Skeletal muscle cell (primary cell): ENCODE measurements at regions not wholly inside any gene's neighbourhood (a gene's known extent, or its start where the extent isn't known, plus 50 kb on each side); places are given as distances from the start of the nearest gene placed in this dataset.

ENCODE experiments used
- DNase-seq: peaks from one replicate; pipeline ENCODE4 v3.0.0-alpha.2; 2010; ENCODE audit warnings: low read depth
- H3K4me3 ChIP-seq: 2 replicates; pipeline ENCODE4 v1.5.1; 2011; ENCODE audit warnings: low read depth, mild to moderate bottlenecking, control low read depth, low read length, moderate library complexity

DNA sequence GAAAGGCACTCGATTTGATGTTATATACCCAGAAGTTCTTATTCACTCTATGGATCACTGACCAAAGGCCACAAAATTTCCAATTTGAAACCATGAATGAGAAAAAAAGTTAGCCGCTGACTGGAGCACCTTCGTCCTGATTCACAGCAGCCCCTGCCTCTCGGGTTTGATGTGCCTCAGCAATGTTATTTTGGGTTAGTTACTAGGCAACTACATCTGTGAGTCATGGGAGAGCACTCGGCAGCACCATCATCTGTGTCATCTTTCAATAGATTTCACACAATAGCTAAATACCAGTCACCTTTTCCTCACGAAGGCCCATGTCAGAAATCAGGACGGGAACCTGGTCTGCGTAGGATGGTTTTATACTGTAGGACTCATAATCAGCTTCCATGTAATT lies 269.2 kb downstream of the ZBBX start:
- no peak overlapping the region for H3K4me3 ChIP-seq
- no peak for DNase-seq

DNA sequence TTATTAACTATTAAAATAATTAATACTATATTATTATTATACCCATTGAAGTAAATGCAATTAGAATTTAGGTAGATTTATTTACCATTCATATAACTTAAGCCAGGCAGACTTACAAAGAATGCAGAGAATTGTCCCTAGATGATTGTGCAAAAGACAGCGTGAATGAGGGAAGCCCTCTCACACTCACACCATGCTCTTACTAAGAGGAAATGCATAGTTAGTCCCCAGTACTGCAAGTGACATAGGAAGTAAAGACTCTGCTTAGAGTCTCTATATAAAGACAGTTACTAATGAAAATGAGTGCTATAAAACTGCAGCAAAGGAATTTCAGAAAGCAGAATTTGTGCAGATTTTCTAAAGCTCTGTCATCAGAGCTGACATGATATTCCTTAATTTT lies 270.4 kb downstream of the ZBBX start:
- no peak overlapping the region for H3K4me3 ChIP-seq
- DNase-seq = no peak

DNA sequence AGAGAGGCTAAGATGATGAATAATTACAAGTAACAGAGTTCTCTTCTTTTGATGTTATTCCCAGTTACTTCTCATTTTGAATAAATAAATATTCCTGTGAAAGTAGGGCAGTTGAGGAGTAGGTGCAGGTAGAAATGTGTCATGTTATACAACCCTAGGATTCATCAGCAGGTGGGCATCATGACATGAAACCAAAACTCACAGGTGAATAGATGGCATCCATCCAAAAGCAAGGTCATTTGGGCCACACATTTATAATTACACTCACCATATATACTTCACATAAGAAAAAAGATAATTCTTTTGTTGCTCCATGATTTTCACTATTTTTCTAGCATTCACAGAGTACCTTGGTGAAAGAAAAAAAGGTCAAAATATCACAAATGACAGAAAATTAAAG lies 273.6 kb downstream of the ZBBX start:
- H3K4me3 ChIP-seq = no peak overlapping the region
- DNase-seq = no peak

DNA sequence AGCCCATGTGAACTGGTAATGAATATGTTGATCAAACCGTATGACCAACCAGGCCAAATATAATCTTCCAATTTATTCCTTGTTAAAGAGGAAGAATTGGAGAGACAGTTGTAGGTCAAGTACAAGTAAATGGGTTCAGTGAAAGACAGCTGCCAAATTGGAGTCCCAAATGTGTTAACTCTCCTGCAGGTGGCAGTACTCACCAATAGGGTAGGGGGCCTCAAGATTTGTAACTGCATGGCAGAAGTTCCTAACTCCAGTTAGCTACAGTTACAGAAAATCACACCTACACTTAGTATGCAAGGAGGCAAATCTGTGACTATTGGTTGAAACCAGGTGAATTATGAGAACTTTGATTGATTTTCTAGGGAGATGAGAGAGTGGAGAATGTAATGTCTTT lies 278.0 kb downstream of the ZBBX start:
- no peak overlapping the region for H3K4me3 ChIP-seq
- DNase-seq = no peak

DNA sequence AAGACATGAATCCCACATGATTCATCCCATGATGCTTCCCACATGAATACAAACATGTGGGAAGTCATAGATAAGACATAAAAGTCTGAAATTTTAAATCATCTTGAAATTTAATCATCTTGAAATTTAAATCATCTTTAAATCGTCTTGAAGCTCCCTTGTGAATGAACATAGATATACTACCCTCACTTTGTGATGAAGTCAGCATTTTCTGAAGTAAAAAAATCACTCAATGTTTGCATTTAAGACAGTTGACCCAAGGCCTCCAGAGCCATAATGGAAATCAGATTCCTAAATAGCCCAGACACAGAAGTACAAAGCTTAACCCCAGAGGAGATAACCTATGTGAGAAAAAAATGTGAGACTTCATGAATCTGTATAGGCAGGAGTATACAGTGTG lies 279.4 kb downstream of the ZBBX start:
- no peak for DNase-seq
- H3K4me3 ChIP-seq = no peak overlapping the region

DNA sequence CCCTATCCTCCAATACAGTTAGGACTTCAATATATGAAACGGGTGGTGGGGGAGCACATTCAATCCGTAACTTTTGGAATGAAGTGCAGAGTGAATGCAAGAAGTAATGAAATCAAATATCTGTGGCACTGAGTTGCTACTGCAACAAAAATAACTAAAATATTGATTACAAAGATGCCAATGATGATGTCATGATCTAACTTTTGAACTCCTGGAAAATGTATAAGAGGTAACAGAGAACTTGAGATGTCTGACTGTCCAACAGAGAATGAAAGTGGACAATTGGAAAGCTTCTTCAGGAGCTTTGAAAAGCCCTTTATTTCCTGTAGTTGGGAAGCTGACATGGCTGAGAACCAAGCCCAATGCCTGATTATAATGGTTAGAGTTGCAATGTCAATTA lies 279.9 kb downstream of the ZBBX start:
- DNase-seq = no peak
- no peak overlapping the region for H3K4me3 ChIP-seq

DNA sequence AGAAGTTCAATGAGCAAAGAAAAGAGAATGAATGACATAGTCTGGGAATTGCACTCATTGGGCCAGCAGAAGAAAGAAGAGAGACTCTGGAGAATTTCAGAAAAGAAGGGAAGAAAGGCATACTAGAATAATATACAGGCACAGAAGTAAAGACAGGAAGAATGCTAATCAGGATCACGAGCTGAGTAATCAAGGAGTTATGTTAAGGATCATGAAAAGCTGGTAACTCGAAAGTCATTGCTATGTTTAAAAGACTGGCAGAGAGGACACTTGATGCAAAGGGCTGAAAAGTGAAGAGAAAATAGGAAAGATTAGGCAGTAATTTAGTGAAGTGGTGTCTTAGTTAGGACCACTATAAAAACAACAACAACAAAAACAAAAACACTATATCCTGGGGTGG lies 284.1 kb downstream of the ZBBX start:
- DNase-seq = no peak
- H3K4me3 ChIP-seq = no peak overlapping the region

DNA sequence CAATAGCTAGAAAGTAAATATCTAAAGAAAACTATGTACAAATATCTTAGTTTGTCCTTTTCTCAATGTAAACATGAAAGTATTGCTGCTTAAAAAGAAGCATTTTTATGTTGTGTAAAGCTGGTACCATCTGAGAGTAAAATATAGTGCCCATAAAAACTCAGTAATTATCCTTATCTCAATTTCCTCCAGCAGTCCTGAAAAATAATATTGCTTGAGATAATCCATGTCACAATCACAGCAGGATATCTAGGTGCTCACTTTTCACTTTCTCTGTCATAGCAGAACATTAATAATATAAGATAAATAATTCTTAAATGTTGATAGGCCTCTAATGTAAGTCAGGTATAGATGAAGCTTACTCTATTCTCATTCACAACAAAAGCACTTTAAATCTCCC lies 285.5 kb downstream of the ZBBX start:
- no peak overlapping the region for H3K4me3 ChIP-seq
- no peak for DNase-seq

DNA sequence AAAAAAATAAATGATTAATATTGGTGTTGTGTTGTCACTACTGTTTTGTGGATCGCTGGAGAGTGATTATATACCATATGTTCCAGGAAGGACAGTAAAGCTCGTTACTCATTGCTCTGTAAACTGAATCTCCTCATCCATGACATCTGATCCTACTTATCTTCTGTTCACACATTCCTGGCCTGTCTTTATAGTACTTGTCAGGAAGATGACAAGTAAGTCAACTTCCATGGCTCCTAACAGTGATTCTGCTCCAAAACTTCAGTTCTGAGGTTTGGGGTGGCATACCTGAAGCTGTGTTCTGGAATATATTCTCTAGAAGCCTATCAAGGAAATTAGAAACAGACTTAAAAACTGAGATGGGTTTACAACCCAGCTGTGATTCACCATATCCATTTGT lies 288.9 kb downstream of the ZBBX start:
- H3K4me3 ChIP-seq = no peak overlapping the region
- no peak for DNase-seq

DNA sequence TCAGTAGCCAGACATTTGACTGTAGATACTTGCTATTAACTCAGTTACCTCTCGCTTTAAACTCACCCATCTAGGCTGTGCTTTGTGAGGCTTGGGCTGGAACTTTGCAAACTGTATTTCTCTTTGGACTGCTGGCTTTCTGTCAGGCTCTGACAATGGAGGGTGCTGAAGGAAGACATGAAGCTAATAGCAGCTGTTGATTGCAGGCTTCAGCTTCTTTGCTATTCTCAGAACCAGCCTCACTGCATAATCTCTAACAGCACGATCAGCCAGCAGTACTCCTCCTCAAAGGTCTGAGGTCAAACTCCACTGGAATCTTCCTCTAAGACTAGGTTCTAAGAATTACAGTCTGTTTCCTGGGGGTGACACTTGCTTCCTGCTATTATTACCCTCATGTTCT lies 295.6 kb downstream of the ZBBX start:
- H3K4me3 ChIP-seq = no peak overlapping the region
- DNase-seq = no peak

DNA sequence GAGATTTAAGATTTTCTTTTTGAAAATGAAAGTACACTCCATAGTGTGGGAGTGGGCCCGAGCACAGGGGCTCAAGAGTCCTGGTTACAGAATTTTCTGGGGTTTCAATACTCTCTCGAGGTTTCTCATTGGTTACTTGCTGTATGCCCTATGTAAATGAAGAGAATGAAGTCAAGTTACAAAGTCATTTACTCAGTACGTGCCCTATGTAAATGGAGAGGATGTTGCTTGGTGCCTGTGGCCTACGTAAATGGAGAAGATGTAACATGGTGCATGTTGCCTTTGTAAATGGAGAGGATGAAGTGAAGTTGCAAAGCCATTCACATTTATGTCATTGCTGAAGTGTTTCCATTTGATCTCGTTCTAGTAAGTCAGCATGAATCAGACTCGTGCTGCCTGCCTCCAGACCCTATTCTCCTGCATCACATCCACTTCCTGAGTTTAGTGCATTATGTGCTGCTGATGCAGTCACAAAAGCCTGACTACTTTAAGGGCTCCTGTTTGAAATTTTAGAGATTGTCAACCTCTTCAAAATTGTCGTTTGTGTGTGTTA lies 302.0 kb downstream of the ZBBX start:
- H3K4me3 ChIP-seq = no peak overlapping the region
- DNase-seq = no peak

DNA sequence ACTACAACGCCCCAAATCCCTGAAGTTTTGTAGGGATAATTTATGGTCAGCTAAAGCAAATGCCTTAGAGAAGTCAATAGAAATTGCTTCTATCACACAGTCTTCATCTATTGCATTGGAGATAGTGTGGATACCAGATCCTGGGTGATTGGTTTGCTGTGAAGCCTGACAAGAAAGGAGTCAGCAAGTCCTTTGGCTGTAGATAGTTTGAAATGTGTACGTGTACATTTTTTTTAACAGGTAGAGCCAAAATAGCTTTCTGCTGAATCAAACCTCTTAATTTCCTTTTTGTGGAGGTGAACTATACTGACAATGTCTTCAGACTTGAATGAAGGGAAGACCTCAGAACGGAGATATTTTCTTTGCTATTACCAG lies 312.3 kb downstream of the ZBBX start:
- DNase-seq = no peak
- H3K4me3 ChIP-seq = no peak overlapping the region

DNA sequence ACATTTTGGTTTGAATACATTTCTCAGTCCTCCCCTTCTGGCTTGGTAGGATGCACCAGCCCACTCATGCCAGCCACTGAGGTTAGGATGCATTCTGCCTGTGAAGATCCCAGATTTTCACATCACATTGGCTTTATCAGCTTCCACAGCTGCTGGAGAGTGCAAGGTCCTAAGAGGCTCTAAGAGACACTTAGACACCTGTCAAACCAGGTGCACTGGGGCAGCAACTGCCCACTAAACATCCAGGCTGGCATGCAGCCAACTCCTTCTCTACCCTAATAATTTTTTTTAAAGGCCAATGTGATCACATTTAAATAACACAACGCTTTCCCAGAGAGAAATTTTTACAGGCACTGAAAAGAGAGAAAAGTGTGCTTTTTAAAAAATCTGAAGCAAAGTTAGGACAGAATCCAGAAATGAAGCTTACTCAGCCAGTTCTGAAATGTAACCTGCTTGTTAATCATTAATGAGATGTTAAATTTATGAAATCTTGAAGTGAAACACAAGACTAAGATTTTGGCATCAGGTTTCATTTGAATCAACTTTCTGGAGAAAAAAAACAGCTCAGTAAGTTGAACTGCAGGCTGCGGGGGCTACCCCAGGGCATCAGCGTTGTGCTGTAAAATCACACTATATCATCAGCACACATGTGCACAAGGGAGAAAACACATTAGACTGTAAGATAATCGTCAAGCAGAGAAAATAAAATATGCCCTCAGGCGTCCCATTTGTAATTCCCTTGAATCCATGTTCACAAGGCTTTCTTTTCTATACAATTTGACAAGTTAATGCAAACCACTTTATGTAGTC lies 312.9 kb downstream of the ZBBX start:
- H3K4me3 ChIP-seq = no peak overlapping the region
- no peak for DNase-seq

DNA sequence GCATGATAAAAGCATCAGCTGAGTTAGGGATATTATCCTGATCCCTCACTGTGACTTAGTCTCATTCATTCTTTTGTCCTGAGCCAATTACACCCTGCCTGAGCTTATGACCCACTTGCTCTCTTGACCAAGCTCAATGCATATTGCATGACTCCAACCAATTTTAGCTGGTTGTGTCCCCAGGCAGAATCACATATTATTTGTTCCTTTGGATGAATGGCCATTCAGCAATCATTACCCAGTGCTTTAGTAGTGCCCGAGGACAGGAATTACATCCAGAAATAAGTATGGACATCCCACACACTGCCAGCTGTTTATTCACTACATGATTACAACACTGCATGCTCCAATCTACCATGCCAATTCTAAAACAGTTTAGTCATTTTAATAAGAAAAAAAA lies 322.5 kb downstream of the ZBBX start:
- no peak overlapping the region for H3K4me3 ChIP-seq
- DNase-seq = no peak

DNA sequence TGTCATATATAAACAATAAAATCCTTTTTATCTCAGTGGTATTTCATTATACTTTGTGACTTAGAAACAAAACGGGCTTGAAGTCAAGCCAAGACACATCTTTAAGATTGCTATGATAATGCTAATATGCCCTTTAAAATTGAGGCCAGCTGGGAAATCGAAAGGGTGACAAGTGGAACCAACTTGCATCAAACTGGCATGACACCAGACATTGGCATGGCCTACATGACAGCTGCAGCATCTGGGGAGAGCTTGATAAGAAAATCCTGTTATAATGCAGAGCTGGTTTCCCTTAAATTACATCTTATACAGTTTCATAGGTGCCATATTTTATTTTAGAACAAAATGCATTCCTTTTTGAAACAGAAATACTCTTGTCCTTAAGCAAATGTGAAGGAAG lies 325.2 kb downstream of the ZBBX start:
- no peak overlapping the region for H3K4me3 ChIP-seq
- no peak for DNase-seq

DNA sequence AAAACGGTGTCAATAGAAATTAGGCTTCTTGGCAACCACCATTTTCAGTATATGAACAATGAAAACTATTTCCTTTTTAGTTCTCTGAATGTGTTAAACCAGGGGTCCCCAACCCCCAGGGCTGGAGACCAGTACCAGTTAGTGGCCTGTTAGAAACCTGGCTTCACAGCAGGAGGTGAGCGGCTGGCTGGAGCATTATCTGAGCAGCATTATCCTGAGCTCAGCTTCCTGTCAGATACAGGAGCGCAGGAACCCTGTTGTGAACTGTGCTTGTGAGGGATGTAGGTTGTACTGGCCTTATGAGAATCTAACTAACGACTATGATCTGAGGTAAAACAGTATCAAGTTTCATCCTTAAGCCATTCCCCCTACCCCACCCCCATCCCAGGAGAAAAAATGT lies 328.7 kb downstream of the ZBBX start:
- DNase-seq = no peak
- H3K4me3 ChIP-seq = no peak overlapping the region

DNA sequence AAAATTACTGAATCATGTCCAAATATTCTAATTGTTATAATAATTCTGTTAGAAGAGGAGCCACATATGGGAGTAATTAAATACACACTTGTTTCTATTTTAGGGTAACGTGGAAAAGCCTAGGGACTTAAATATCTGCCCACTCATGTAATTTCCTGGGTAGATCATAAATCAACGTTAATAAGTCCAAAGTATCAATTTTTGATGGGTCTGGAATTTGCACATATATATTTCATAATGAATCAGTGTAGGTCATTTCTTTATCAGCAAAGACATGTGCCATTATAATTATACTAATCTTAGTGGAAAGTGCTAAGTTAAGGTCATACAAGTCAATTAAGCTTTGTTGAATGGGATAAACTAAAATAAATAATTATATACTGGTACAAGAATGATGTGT lies 346.2 kb downstream of the ZBBX start:
- H3K4me3 ChIP-seq = no peak overlapping the region
- DNase-seq = no peak

DNA sequence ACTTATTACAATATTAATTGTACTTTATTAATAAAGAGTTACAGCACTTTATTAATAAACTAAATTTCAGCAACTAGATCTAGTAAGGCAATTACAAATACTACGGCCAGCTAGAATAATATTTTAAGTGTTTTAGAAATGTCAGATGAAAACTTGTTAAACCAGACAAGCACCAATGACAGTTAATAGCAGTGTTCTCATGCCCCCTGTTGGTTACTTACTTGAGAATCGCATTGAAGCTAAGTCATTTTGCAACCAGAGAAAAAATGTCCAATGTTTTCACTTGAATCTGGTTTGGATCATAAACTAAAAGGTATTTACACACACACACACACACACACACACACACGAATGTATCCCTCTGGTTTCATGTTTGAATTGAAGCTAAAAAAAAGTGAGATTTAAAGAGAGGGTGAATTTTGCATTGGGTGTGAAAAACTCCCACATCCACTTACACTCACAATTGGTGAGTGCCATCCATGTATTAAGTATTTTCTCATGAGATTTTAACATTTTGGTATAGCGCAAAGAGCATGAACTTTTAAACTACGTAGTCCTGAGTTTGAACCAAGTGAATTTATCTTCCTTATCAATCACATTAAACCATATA lies 347.7 kb downstream of the ZBBX start:
- peak; percentile 22 for DNase-seq

DNA sequence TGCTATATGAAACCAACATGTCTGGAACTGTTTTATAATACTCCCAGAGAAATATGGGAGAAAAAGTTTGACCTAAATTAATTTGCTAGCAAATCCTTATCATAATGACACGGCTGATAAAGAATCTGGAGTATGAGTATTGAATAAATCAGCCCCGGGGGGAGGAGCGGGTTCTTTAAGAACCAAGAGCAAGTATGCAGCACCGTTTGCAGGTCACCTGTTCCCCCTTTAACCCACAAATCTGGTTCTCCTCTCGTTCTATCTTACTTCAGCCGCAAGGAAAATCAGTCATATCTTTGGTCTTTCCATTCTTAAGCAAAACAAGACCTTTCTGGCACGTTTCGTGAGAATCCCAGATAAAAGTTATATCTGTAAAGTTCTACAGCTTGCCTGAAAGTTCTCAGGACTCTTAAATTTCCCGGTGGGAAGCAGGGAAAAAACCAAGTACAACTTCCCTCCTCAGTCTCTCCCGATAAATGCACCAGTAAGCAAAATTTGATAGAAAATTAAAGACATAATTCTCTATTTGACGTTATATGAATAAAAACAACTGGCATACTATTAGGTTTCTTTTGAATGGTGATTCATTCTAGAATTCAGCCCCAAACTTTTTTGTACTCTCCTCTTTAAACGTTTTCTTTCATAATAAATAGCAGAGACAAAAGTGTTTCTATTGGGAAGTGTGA lies 348.6 kb downstream of the ZBBX start:
- no peak for DNase-seq

More for the DNA sequence above, 347.7 kb downstream of the ZBBX start:
- H3K4me3 ChIP-seq = no peak overlapping the region

DNA sequence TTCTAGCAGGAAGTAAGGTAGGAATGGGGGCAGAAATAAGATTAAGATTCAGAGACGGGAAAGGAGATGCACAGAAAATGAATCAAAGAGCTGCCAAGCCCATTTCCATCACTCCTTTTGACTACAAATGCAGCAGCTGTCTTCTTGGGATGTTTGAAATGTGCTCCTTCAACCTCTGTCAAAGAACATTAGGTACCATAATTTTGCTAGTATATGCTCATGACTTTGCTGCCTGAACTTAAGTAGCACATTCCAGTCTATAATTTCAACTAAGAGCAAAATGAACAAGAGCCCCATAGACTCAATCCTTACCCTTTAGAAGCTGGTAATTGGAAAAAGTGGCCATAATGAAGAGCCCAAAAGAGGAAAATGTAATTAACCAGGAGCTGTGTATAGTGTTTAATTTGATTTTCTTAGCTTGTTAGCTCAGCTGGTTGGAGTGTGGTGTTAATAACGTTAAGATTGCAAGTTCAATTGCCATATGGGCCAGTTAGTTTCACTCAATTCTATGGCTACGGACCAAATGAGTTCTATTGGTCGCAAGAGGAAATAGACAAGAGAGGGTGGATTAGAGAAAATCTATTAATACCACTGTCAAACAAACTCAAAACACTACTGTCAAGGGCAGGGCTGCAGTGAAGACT lies 349.9 kb downstream of the ZBBX start:
- no peak overlapping the region for H3K4me3 ChIP-seq
- no peak for DNase-seq

More for the DNA sequence above, 348.6 kb downstream of the ZBBX start:
- H3K4me3 ChIP-seq = no peak overlapping the region
